Psoas muscle (tissue), 7 donors: ENCODE measurements at regions not wholly inside any gene's neighbourhood (a gene's known extent, or its start where the extent isn't known, plus 50 kb on each side); places are given as distances from the start of the nearest gene placed in this dataset.

Experiments used
- ATAC-seq, 4 donors: fragments of 200-7000 bp; cut with Tn5 transposase; one replicate each; pipeline ENCODE4 v1.9.1; 2020; ENCODE audit warnings: moderate library complexity in 3 of 4, mild to moderate bottlenecking in 2 of 4
- DNase-seq, 2 donors: peaks; one replicate each; pipeline ENCODE4 v3.0.0-alpha.2; 2020
- H3K27ac ChIP-seq: fragments of 200-600 bp; one replicate; pipeline ENCODE4 v1.8.0; 2022
- H3K27me3 ChIP-seq, 3 donors: fragments of 200-600 bp in 1 of 3; one replicate each; pipeline versions ENCODE4 v1.6.1 to v1.8.0; 2013 to 2022; ENCODE audit warnings: low read length in 2 of 3, mild to moderate bottlenecking in 2 of 3, moderate library complexity in 1 of 3; ENCODE audit not compliant: insufficient read depth in 3 of 3
- H3K36me3 ChIP-seq, 2 donors: fragments of 200-600 bp in 1 of 2; one replicate each; pipeline versions ENCODE4 v1.6.1 to v1.8.0; 2013 to 2022; ENCODE audit warnings: low read depth in 1 of 2, mild to moderate bottlenecking in 1 of 2, moderate library complexity in 1 of 2; ENCODE audit not compliant: insufficient read depth in 1 of 2
- H3K4me1 ChIP-seq: fragments of 200-600 bp; one replicate; pipeline ENCODE4 v1.8.0; 2022
- H3K4me3 ChIP-seq: fragments of 200-600 bp; one replicate; pipeline ENCODE4 v1.8.0; 2022; ENCODE audit warnings: mild to moderate bottlenecking
- H3K9me3 ChIP-seq: fragments of 200-600 bp; one replicate; pipeline ENCODE4 v1.8.0; 2022
- WGBS, 3 donors: extraction: QIAGEN DNeasy Blood & Tissue Kit; methylation state at CpG; one replicate each; pipeline versions ENCODE4 v1.1.6 to v1.1.7; 2013; 5-methylcytosine and 5-hydroxymethylcytosine counted together
- intact Hi-C, 2 donors: fragments of 100-400 bp; cut with DNase I; formaldehyde crosslinking; loops; one replicate each; pipeline versions ENCODE4 v1.11.0 to v1.14.2; 2022
- TF ChIP-seq, protein P1 (sequence below): fragments of 200-600 bp; IDR thresholded peaks from one replicate; pipeline ENCODE4 v1.8.0; 2022; ENCODE audit warnings: antibody characterized with exemption
- donor health status: healthy with polysubstance abuse.
- donor health status: DM: no; HTN: no; CAD: no; lungs with moderate emphysema.
- donor health status: Bipolar disorder and iron deficiency.
- donor health status: healthy.
- donor health status: DM: yes; HTN: yes; CAD: no.
- donor health status: DM: no; HTN: no; CAD: no.
- donor health status: DM: yes; HTN: yes; CAD: no.

DNA sequence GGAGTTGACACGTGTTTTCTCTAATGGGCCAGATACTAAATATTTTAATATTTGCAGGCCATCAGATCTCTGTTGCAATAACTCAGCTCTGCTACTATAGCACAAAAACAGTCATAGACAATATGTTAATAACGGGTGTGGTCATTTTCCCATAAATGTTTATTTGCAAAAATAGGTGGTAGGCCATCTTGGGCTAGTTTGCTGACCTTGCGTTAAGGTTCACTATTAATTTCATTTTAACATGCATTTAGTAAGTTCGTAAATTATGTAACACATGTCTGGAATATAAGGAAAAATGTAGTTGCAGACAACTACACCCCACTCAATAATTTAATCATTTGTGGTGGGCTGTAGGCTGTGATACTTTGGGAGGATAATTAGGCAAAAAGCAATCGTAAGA is 577.8 kb downstream of the PKHD1 start:
- TF ChIP-seq, protein P1, sequence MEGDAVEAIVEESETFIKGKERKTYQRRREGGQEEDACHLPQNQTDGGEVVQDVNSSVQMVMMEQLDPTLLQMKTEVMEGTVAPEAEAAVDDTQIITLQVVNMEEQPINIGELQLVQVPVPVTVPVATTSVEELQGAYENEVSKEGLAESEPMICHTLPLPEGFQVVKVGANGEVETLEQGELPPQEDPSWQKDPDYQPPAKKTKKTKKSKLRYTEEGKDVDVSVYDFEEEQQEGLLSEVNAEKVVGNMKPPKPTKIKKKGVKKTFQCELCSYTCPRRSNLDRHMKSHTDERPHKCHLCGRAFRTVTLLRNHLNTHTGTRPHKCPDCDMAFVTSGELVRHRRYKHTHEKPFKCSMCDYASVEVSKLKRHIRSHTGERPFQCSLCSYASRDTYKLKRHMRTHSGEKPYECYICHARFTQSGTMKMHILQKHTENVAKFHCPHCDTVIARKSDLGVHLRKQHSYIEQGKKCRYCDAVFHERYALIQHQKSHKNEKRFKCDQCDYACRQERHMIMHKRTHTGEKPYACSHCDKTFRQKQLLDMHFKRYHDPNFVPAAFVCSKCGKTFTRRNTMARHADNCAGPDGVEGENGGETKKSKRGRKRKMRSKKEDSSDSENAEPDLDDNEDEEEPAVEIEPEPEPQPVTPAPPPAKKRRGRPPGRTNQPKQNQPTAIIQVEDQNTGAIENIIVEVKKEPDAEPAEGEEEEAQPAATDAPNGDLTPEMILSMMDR: no peak
- H3K27ac ChIP-seq: no peak overlapping the region
- no peak overlapping the region for H3K4me3 ChIP-seq
- intact Hi-C loops: no loop called here
- 87 to 89% (median 89%) methylated on average over 5 of the region's 5 CpGs for WGBS, 3 donors
- H3K36me3 ChIP-seq: no peaks in the 10 kb centered on the region
- H3K4me1 ChIP-seq: no peaks in the 10 kb centered on the region
- no peak for ATAC-seq
- H3K9me3 ChIP-seq: no peaks in the 10 kb centered on the region
- no peaks in the 10 kb centered on the region for H3K27me3 ChIP-seq
- no peak for DNase-seq

GRCh38 chr6:51511081-51511480 is 576.3 kb downstream of the PKHD1 start:
- Histone ChIP-seq H3K27me3 (no peaks in the 10 kb centered on the region), H3K9me3 (no peaks in the 10 kb centered on the region), H3K27ac (no peak overlapping the region), H3K36me3 (no peaks in the 10 kb centered on the region), H3K4me3 (no peak overlapping the region), H3K4me1 (no peaks in the 10 kb centered on the region)
- TF ChIP-seq, protein P1: no peak
- DNase-seq: no peak
- ATAC-seq: no peak
- intact Hi-C loops: no loop called here

DNA sequence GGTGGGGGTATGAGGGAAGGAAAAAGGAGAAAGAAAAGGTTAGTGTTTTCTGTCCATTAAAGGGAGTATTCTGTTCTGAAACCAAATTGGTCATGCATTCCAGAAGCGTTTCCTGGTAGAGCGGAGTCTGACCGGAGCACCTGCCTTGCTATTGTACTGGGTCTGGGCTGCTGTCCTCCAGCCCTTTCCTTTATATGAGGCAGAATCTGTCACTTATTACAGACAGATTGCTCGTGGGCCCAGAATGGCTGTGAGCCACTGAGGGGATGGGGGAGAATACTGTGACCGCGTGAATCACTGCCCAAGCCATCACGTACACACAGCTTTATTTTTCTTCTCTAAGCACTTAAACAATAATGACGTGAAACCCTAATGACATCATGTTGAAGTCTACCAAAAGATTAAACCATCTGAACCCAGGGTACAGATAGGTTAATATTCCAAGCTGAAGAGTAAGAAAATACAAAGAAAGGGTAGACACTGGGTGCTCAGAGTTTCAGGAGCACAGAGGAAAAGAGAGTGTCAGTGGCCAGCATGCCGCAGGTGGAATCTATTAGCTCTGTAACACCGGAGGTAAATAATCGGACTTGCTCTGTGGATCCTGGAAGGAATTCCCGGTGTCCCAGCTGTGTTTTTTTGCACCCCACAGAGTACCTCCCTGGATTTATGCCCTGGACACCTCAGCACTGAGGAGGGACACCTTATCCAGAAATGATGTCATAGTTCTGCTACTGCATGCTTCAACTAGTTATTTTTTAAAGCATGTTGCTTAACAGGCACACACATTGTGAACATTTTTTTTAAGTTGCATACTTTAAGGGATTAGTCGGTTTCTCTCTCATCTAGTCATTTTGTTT is 573.3 kb downstream of the PKHD1 start:
- WGBS, 3 donors: 23 to 25% (median 23%) methylated on average over 13 of the region's 13 CpGs
- H3K36me3 ChIP-seq: no peaks in the 10 kb centered on the region
- intact Hi-C loops: no loop called here

DNA sequence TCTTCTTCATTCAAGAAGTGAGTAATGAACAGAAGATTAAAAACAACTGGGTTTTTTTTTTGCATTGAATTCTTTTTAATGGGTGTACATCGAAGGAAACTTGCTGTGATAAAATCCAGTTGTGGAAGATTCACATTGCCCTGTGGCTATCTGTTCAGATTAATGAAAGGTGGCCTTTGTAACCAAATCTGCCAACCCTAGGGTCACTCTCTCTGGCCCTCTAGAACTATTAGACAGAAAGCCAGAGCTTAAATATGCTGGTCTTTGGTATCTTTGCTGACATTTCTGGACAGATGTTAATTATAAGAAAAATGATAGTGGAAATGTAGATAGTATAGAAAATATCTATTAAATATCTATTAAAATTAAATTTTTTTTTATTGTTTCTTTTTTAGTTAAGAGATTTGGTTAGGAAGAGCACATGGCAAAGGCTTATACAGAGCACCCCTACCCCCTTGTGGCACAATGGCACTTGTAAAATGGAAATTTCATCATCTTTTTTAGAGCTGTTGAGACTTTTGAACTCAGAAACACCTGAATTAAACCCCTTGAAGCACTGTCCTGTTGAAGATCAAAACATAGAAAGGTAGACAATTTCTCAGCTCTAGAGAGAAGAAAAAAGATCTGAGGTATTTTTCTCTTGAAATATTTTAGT is 572.5 kb downstream of the PKHD1 start:
- intact Hi-C loops: no loop called here
- no peak for ATAC-seq
- TF ChIP-seq, protein P1: no peak
- Histone ChIP-seq H3K4me3 (no peak overlapping the region), H3K27ac (no peak overlapping the region), H3K9me3 (no peaks in the 10 kb centered on the region), H3K36me3 (no peaks in the 10 kb centered on the region), H3K27me3 (no peaks in the 10 kb centered on the region), H3K4me1 (no peaks in the 10 kb centered on the region)
- DNase-seq: no peak
- 54 to 58% (median 57%) methylated on average over 1 of the region's 1 CpG for WGBS, 3 donors

More for the DNA sequence above, 573.3 kb downstream of the PKHD1 start:
- no peaks in the 10 kb centered on the region for H3K27me3 ChIP-seq
- DNase-seq (no peak), ATAC-seq (no peak)
- H3K4me3 ChIP-seq: no peak overlapping the region
- no peaks in the 10 kb centered on the region for H3K9me3 ChIP-seq
- H3K4me1 ChIP-seq: no peaks in the 10 kb centered on the region
- H3K27ac ChIP-seq: no peak overlapping the region
- TF ChIP-seq, protein P1: no peak
